SU-DHL-6 (cell line): ENCODE measurements at regions not wholly inside any gene's neighbourhood (a gene's known extent, or its start where the extent isn't known, plus 50 kb on each side); places are given as distances from the start of the nearest gene placed in this dataset.

Experiments
- EZH2phosphoT487 ChIP-seq: fragments of 200-600 bp; sonication (generic), shearing (Covaris generic); conservative IDR thresholded peaks from 2 replicates; pipeline ENCODE4 v1.6.1; 2018; ENCODE audit warnings: mild to moderate bottlenecking, antibody characterized with exemption, low read length, moderate library complexity, mixed read lengths
- TF ChIP-seq, protein P1 (sequence below): fragments of 200-600 bp; sonication (generic); IDR thresholded peaks from one replicate; pipeline ENCODE4 v1.5.1; 2017; ENCODE audit warnings: antibody characterized with exemption, mild to moderate bottlenecking, low read length, moderate library complexity; ENCODE audit not compliant: insufficient read depth, poor library complexity, severe bottlenecking

DNA sequence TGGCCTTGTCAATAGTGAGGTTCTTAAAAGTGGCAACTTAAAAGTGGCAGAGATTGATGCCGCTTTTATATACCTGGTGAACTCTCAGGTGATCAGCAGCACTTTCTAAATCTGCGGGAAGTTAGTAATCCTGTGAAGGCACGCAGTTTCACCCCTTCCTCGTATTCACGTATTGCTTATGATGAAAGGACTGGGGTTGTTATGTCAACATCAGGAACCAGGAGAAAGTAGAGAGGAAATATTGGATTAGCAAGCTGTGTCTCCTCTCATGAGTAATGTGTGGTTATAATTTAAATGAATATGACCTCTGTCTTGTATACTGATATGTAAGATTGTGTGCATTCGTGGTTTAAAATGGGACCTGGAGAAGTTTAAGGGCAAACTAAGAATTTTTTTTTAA lies 544.6 kb downstream of the SLITRK6 start:
- TF ChIP-seq, protein P1, sequence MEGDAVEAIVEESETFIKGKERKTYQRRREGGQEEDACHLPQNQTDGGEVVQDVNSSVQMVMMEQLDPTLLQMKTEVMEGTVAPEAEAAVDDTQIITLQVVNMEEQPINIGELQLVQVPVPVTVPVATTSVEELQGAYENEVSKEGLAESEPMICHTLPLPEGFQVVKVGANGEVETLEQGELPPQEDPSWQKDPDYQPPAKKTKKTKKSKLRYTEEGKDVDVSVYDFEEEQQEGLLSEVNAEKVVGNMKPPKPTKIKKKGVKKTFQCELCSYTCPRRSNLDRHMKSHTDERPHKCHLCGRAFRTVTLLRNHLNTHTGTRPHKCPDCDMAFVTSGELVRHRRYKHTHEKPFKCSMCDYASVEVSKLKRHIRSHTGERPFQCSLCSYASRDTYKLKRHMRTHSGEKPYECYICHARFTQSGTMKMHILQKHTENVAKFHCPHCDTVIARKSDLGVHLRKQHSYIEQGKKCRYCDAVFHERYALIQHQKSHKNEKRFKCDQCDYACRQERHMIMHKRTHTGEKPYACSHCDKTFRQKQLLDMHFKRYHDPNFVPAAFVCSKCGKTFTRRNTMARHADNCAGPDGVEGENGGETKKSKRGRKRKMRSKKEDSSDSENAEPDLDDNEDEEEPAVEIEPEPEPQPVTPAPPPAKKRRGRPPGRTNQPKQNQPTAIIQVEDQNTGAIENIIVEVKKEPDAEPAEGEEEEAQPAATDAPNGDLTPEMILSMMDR, result no peak
- no peak for TF ChIP-seq EZH2phosphoT487
